Heart left ventricle (tissue), 16 donors: ENCODE measurements at regions not wholly inside any gene's neighbourhood (a gene's known extent, or its start where the extent isn't known, plus 50 kb on each side); places are given as distances from the start of the nearest gene placed in this dataset.

Experiments used
- ATAC-seq, 4 donors: fragments of 200-7000 bp; cut with Tn5 transposase; one replicate each; pipeline ENCODE4 v1.9.1; 2020 to 2022; ENCODE audit warnings: moderate library complexity in 4 of 4, mild to moderate bottlenecking in 3 of 4, moderate number of reproducible peaks in 1 of 4
- DNase-seq, 5 donors: peaks; one replicate each; pipeline ENCODE4 v3.0.0-alpha.2; 2020
- H3K27ac ChIP-seq, 12 donors: fragments of 200-600 bp; sonication (generic) in 4 of 12; one replicate each; pipeline versions ENCODE4 v1.5.0 to v1.8.0; 2016 to 2022; ENCODE audit warnings: mild to moderate bottlenecking in 2 of 12
- H3K27me3 ChIP-seq, 9 donors: fragments of 200-600 bp; sonication (generic) in 2 of 9; one replicate each; pipeline versions ENCODE4 v1.5.1 to v1.8.0; 2016 to 2022; ENCODE audit warnings: mild to moderate bottlenecking in 3 of 9
- H3K36me3 ChIP-seq, 9 donors: fragments of 200-600 bp; sonication (generic) in 2 of 9; one replicate each; pipeline versions ENCODE4 v1.5.0 to v1.8.0; 2018 to 2022; ENCODE audit warnings: mild to moderate bottlenecking in 2 of 9
- H3K4me1 ChIP-seq, 12 donors: fragments of 200-600 bp; sonication (generic) in 4 of 12; one replicate each; pipeline versions ENCODE4 v1.5.0 to v1.8.0; 2016 to 2022; ENCODE audit warnings: mild to moderate bottlenecking in 3 of 12
- H3K4me3 ChIP-seq, 12 donors: fragments of 200-600 bp; sonication (generic) in 4 of 12; one replicate each; pipeline versions ENCODE4 v1.5.0 to v1.8.0; 2017 to 2022; ENCODE audit warnings: mild to moderate bottlenecking in 9 of 12, moderate library complexity in 4 of 12
- H3K9me3 ChIP-seq, 12 donors: fragments of 200-600 bp; sonication (generic) in 4 of 12; one replicate each; pipeline versions ENCODE4 v1.5.0 to v1.8.0; 2016 to 2022; ENCODE audit warnings: mild to moderate bottlenecking in 1 of 12
- POLR2A ChIP-seq, 2 donors: fragments of 450-650 bp; IDR thresholded peaks; one replicate each; pipeline ENCODE4 v1.6.1; 2017; ENCODE audit warnings: antibody characterized with exemption in 2 of 2, mild to moderate bottlenecking in 2 of 2, moderate library complexity in 2 of 2
- WGBS, 4 donors: extraction: QIAGEN DNeasy Blood & Tissue Kit in 2 of 4; methylation state at CpG; one replicate each; pipeline versions ENCODE4 v1.1.5 to v1.1.7; 2013 to 2018; 5-methylcytosine and 5-hydroxymethylcytosine counted together
- intact Hi-C, 10 donors: fragments of 100-400 bp; cut with DNase I; formaldehyde crosslinking; loops; one replicate each; pipeline versions ENCODE4 v1.11.1 to v1.14.2; 2022
- TF ChIP-seq, protein P1 (sequence below), 12 donors: fragments of 200-600 bp; sonication (generic) in 4 of 12; IDR thresholded peaks; one replicate each; pipeline versions ENCODE4 v1.5.0 to v1.8.0; 2018 to 2022; ENCODE audit warnings: antibody characterized with exemption in 12 of 12, mild to moderate bottlenecking in 5 of 12
- donor health status: ischemic (EF 13 %, LVEDD 7.1; RV severe dilation, severe dysfunction).
- donor health status: healthy with polysubstance abuse.
- donor health status: DM: no; HTN: yes; CAD: no.
- donor health status: DM: no; HTN: no; CAD: no.
- donor health status: ischemic (EF 25% LVEDD 6.9; RV normal size, moderate dysfunction).
- donor health status: ischemic (EF 25% LVEDD 5.7; RV mildly dilated, moderate dysfunction).
- donor health status: healthy.
- donor health status: DM: yes; HTN: yes; CAD: no.
- donor health status: ischemic (EF 35%, LVEDD 5.7; RV mildly dilated, moderate dysfunction).
- donor health status: nonischemic (EF 11% LVEDD 7.7; RV severe dilation, severe dysfunction).
- donor health status: DM: yes; HTN: yes; CAD: no.
- donor health status: PGD.
- donor health status: ischemic (EF 29% LVEDD 5.4; RV normal size, mild dysfunction).
- donor health status: nonischemic (EF 23%, LVEDD 6.1; RV moderate dilation, normal function).

DNA sequence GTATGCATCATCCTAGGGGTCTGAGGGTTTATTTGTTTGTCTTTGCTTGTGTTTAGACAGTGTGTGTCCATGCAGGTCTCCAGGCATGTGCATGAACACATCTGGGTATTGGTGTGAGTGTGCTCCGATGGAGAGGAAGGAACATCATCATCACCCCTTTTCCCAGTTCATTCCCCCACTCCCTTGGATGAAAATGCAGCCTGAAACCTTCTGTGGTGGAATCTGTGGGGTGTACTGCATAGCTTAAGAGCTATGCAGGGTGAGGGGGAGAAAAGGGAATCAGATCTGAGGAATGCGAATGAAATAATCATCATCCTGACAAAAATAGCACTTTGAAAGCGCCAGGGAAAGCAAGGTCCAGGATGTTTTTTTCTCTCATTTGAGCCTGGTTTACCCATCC, 520.1 kb downstream of the NTRK3 start:
- intact Hi-C loops = loop anchor here in 2 of 10 donors (10.0 kb wide), 2 partner anchors 62 to 242 kb away; no protein-coding TSS in a partner anchor
- no peak for TF ChIP-seq POLR2A (IDR thresholded peaks at IDR 0.05)
- TF ChIP-seq, protein P1, sequence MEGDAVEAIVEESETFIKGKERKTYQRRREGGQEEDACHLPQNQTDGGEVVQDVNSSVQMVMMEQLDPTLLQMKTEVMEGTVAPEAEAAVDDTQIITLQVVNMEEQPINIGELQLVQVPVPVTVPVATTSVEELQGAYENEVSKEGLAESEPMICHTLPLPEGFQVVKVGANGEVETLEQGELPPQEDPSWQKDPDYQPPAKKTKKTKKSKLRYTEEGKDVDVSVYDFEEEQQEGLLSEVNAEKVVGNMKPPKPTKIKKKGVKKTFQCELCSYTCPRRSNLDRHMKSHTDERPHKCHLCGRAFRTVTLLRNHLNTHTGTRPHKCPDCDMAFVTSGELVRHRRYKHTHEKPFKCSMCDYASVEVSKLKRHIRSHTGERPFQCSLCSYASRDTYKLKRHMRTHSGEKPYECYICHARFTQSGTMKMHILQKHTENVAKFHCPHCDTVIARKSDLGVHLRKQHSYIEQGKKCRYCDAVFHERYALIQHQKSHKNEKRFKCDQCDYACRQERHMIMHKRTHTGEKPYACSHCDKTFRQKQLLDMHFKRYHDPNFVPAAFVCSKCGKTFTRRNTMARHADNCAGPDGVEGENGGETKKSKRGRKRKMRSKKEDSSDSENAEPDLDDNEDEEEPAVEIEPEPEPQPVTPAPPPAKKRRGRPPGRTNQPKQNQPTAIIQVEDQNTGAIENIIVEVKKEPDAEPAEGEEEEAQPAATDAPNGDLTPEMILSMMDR (IDR thresholded peaks at IDR 0.05) = no peak

DNA sequence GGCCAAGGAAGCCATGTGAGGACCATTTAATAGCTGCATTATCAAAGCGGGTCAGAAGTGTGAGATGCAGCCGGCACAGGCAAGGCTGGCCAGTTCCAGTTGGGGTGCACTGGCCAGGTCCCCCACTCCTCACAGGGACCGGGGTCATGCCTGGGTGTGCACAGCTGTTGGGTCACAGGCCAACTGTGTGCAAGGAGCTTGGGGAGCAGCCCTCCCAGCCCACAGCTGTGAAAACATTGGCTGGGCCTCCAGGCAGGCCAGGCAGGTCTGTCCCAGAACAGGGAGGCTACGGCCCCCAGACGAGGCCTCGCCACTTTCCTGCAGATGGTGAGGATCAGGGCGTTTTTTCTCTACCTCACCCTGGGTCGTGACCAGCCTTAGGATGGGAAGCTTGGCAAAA, 521.0 kb downstream of the NTRK3 start:
- TF ChIP-seq POLR2A (IDR thresholded peaks at IDR 0.05) = no peak
- TF ChIP-seq, protein P1 (IDR thresholded peaks at IDR 0.05) = no peak
- Histone ChIP-seq H3K27me3 (peaks cover 0 to 4% (median 0%) of the 10 kb centered on the region in 9 donors), H3K4me3 (no peak overlapping the region), H3K9me3 (no peaks in the 10 kb centered on the region), H3K36me3 (no peaks in the 10 kb centered on the region), H3K4me1 (peaks cover 0 to 15% (median 3%) of the 10 kb centered on the region in 12 donors), H3K27ac (no peak overlapping the region)
- 54 to 71% (median 68%) methylated on average over 7 to 8 of the region's 8 CpGs for WGBS, 4 donors
- peak in 1 of 4 donors; percentile 53 for ATAC-seq
- intact Hi-C loops = loop anchor here in 2 of 10 donors (10.0 kb wide), 2 partner anchors 61 to 241 kb away; no protein-coding TSS in a partner anchor
- peak in 2 of 5 donors; percentile 27 to 28 for DNase-seq

More for the DNA sequence above, 520.1 kb downstream of the NTRK3 start:
- Histone ChIP-seq H3K4me1 (peaks cover 0 to 15% (median 2%) of the 10 kb centered on the region in 12 donors), H3K27me3 (peaks cover 0 to 4% (median 0%) of the 10 kb centered on the region in 9 donors), H3K9me3 (no peaks in the 10 kb centered on the region), H3K4me3 (no peak overlapping the region), H3K27ac (no peak overlapping the region), H3K36me3 (no peaks in the 10 kb centered on the region)
- no peak for ATAC-seq
- DNase-seq = no peak
- WGBS, 4 donors = 56 to 80% (median 69%) methylated on average over 3 of the region's 3 CpGs

DNA sequence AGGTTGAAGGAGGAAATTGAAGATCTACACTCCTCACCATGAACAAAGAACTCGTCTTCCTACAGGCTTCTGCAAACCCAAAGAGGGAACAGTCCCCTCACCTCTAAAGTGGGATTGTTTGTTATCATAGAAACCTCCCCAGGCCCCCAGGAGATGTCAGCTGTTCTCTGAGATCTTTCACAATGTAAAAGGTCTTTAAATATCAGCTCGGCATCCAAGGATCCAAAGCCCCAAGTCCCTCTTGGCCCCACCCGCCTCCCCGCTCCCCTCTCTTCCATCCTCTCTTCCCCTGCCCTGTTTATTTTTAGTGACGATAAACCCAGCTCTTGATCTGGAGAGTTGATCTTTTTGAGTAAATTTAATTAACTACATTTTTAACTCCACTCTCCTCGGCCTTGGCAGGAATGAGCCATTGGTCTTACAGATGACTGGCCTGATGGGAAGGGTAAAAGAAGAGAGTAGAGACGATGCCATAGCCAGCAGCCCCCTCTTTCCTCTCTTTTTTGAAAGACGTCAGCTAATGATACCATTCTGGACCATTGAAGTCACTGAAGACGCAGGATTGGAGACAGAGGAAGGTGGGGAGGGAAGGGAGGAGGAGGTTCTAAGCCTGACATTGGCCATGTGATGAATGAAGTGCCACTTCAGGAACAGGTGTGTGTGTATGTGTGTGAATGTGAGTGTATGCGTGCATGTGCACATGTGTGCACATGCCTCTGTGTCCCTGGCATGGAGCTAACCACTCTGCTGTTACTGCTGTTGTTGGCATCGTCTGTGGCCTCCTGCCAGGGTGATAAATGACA, 521.8 kb downstream of the NTRK3 start:
- DNase-seq (no peak), ATAC-seq (no peak)
- H3K36me3 ChIP-seq = no peaks in the 10 kb centered on the region
- no peaks in the 10 kb centered on the region for H3K9me3 ChIP-seq
- no peak overlapping the region for H3K4me3 ChIP-seq
- 72 to 75% (median 74%) methylated on average over 11 of the region's 11 CpGs for WGBS, 4 donors
- H3K27me3 ChIP-seq = peaks cover 0 to 4% (median 0%) of the 10 kb centered on the region in 9 donors
- intact Hi-C loops = loop anchor here in 2 of 10 donors (10.0 kb wide), 2 partner anchors 60 to 240 kb away; no protein-coding TSS in a partner anchor
- H3K27ac ChIP-seq = no peak overlapping the region
- H3K4me1 ChIP-seq = peaks cover 0 to 15% (median 3%) of the 10 kb centered on the region in 12 donors
- TF ChIP-seq, protein P1 (IDR thresholded peaks at IDR 0.05) = no peak
- TF ChIP-seq POLR2A (IDR thresholded peaks at IDR 0.05) = no peak

DNA sequence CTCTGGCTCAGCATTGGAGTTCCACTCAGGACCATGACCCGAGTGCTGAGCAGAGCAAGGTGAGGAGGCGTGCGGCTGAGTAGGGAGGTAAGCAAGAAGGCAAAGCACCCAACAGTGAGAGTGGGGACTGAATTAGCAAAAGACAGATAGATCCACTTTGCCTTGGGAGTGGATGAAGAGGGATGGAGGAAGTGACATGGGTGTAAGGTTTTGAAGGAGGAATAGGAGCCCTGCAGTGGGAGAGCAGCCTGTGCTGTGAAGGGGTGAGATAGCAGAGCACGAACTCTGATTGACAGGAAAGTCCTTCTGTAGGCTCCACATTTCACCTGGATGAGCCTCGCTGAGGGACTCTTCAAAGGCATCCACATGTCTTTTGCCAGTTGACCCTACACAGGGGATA, 522.6 kb downstream of the NTRK3 start:
- 86 to 91% (median 89%) methylated on average over 5 of the region's 5 CpGs for WGBS, 4 donors
- Histone ChIP-seq H3K4me3 (no peak overlapping the region), H3K27ac (no peak overlapping the region), H3K36me3 (no peaks in the 10 kb centered on the region), H3K27me3 (no peaks in the 10 kb centered on the region), H3K4me1 (peaks cover 0 to 15% (median 3%) of the 10 kb centered on the region in 12 donors), H3K9me3 (no peaks in the 10 kb centered on the region)
- DNase-seq = no peak
- intact Hi-C loops = loop anchor here in 2 of 10 donors (10.0 kb wide), 2 partner anchors 59 to 239 kb away; no protein-coding TSS in a partner anchor
- TF ChIP-seq, protein P1 (IDR thresholded peaks at IDR 0.05) = no peak
- no peak for TF ChIP-seq POLR2A (IDR thresholded peaks at IDR 0.05)
- ATAC-seq = no peak
